Hepatocyte (in vitro differentiated cells): ENCODE measurements at regions not wholly inside any gene's neighbourhood (a gene's known extent, or its start where the extent isn't known, plus 50 kb on each side); places are given as distances from the start of the nearest gene placed in this dataset.
A peak's percentile ranks its signal among the peaks of the same experiment; 100 is the strongest.

Source experiments
- DNase-seq: peaks from one replicate; pipeline ENCODE4 v3.0.0-alpha.2; 2016; ENCODE audit warnings: low spot score
- H2AFZ ChIP-seq: fragments of 200-600 bp; sonication (generic); 2 replicates; pipeline ENCODE4 v1.6.0; 2016; ENCODE audit warnings: antibody characterized with exemption, mild to moderate bottlenecking
- H3K27ac ChIP-seq: fragments of 200-600 bp; sonication (generic); 2 replicates; pipeline ENCODE4 v1.5.1; 2016; ENCODE audit warnings: mild to moderate bottlenecking
- H3K27me3 ChIP-seq: fragments of 200-600 bp; sonication (generic); 2 replicates; pipeline ENCODE4 v1.6.1; 2016
- H3K36me3 ChIP-seq: fragments of 200-600 bp; sonication (generic); replicated peaks from 2 replicates; pipeline ENCODE4 v1.5.1; 2016; ENCODE audit warnings: low read depth; ENCODE audit not compliant: insufficient read depth
- H3K4me1 ChIP-seq: fragments of 200-600 bp; sonication (generic); 2 replicates; pipeline ENCODE4 v1.5.1; 2016; ENCODE audit warnings: mild to moderate bottlenecking, moderate library complexity; ENCODE audit not compliant: insufficient read depth
- H3K4me2 ChIP-seq: fragments of 200-600 bp; sonication (generic); 2 replicates; pipeline ENCODE4 v1.6.0; 2016
- H3K4me3 ChIP-seq: fragments of 200-600 bp; sonication (generic); 2 replicates; pipeline ENCODE4 v1.5.1; 2016; ENCODE audit warnings: mild to moderate bottlenecking
- H3K79me2 ChIP-seq: fragments of 200-600 bp; sonication (generic); 2 replicates; pipeline ENCODE4 v1.6.0; 2017; ENCODE audit warnings: mild to moderate bottlenecking
- H3K9me2 ChIP-seq: fragments of 200-600 bp; sonication (generic); replicated peaks from 2 replicates; pipeline ENCODE4 v1.6.0; 2017; ENCODE audit warnings: mild to moderate bottlenecking; ENCODE audit not compliant: insufficient read depth
- H3K9me3 ChIP-seq: fragments of 200-600 bp; sonication (generic); 2 replicates; pipeline ENCODE4 v1.5.1; 2016; ENCODE audit warnings: low read depth, mild to moderate bottlenecking
- H4K20me1 ChIP-seq: fragments of 200-600 bp; sonication (generic); 2 replicates; pipeline ENCODE4 v1.6.0; 2016; ENCODE audit warnings: mild to moderate bottlenecking; ENCODE audit not compliant: insufficient read depth, poor library complexity, severe bottlenecking
- EZH2 ChIP-seq: fragments of 200-600 bp; sonication (generic); IDR thresholded peaks from 2 replicates; pipeline ENCODE4 v1.6.1; 2016; ENCODE audit warnings: antibody characterized with exemption, mild to moderate bottlenecking, borderline replicate concordance
- EZH2phosphoT487 ChIP-seq: fragments of 200-600 bp; sonication (generic); IDR thresholded peaks from one replicate; pipeline ENCODE4 v1.6.1; 2018; ENCODE audit warnings: antibody characterized with exemption, mild to moderate bottlenecking, low read depth, moderate library complexity; ENCODE audit not compliant: unreplicated experiment, severe bottlenecking
- WGBS: methylation state at CpG from one replicate; pipeline ENCODE4 v1.1.6; 2016; ENCODE audit warnings: low lambda C conversion rate; ENCODE audit errors: missing lambda C conversion rate; 5-methylcytosine and 5-hydroxymethylcytosine counted together
- TF ChIP-seq, protein P1 (sequence below): fragments of 200-600 bp; sonication (generic); IDR thresholded peaks from 2 replicates; pipeline ENCODE4 v1.5.1; 2016; ENCODE audit warnings: antibody characterized with exemption, mild to moderate bottlenecking; ENCODE audit not compliant: poor library complexity

DNA sequence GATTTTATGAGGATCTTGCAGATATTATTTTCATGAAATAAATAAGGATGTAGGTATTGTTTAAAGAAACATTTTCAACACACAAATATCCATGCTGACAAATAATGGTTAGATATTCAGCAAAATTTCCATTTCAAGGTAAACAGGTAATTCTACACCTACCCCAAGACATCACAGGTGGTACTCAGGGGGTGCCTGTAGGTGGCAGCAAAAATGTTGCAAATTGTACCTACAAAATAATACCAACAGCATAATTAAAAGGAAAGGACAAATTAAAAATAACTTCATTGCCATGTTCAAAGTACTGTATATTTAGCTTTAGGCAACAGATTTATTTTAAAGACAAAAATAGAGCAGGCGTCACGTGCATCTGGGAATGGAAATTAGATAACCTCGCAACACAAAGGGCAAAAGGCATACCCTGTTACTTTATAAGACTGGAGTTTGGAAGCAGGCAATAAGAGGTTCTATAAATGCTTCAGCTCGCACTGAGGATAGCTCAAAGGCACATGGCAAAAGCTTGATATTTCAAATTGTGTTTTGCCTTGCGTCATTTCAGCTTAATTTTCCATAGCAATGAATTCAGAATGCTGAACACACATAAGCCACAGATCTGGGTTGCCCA lies 630.5 kb downstream of the TDRD15 start:
- Histone ChIP-seq H3K9me3 (no peaks in the 10 kb centered on the region), H3K79me2 (no peaks in the 10 kb centered on the region), H3K4me1 (no peaks in the 10 kb centered on the region), H3K4me3 (no peak overlapping the region), H3K27ac (no peak overlapping the region), H2AFZ (no peak overlapping the region), H3K4me2 (no peak overlapping the region), H3K9me2 (no peaks in the 10 kb centered on the region), H3K36me3 (no peaks in the 10 kb centered on the region), H4K20me1 (no peaks in the 10 kb centered on the region), H3K27me3 (no peaks in the 10 kb centered on the region)
- DNase-seq: no peak
- 73% methylated on average over 5 of the region's 5 CpGs for WGBS
- TF ChIP-seq EZH2phosphoT487: no peak
- TF ChIP-seq, protein P1, sequence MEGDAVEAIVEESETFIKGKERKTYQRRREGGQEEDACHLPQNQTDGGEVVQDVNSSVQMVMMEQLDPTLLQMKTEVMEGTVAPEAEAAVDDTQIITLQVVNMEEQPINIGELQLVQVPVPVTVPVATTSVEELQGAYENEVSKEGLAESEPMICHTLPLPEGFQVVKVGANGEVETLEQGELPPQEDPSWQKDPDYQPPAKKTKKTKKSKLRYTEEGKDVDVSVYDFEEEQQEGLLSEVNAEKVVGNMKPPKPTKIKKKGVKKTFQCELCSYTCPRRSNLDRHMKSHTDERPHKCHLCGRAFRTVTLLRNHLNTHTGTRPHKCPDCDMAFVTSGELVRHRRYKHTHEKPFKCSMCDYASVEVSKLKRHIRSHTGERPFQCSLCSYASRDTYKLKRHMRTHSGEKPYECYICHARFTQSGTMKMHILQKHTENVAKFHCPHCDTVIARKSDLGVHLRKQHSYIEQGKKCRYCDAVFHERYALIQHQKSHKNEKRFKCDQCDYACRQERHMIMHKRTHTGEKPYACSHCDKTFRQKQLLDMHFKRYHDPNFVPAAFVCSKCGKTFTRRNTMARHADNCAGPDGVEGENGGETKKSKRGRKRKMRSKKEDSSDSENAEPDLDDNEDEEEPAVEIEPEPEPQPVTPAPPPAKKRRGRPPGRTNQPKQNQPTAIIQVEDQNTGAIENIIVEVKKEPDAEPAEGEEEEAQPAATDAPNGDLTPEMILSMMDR: peak; percentile 35
- no peak for TF ChIP-seq EZH2

DNA sequence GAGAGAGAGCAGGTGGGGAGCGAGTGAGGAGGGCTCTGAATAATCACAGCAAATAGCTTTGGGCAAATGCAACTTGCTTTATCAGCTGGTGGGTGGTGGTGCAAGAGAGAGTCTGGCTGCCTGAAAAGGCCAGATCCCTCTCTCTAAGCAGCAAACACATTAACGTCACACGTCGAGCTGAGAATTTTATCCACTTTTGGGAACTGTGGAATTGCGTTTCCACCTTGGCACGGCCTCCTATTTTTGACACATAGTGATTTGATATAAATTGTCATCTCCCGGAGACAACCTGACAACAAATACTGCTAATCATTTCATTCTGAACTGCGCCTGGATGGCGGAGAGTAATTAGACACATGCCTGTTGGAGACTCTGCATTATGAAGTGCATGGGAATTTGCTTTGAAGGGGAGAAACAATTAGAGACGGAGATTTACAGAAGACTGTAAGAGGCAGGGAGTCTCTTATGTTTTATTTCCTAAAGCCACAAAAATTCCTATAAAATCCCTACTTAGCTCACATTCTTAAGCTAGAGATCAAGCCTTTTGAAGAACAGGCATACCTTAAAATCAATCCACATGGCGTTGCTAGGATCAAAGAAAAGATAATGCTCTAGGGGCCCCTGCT lies 634.1 kb downstream of the TDRD15 start:
- H3K4me2 ChIP-seq: peak overlapping the region; percentile 47
- peak; percentile 15 for DNase-seq
- no peaks in the 10 kb centered on the region for H3K79me2 ChIP-seq
- H3K9me3 ChIP-seq: no peaks in the 10 kb centered on the region
- no peaks in the 10 kb centered on the region for H4K20me1 ChIP-seq
- H3K9me2 ChIP-seq: no peaks in the 10 kb centered on the region
- 21% methylated on average over 11 of the region's 11 CpGs for WGBS
- TF ChIP-seq EZH2phosphoT487: no peak
- no peak for TF ChIP-seq EZH2
- TF ChIP-seq, protein P1: no peak
- no peak overlapping the region for H3K27ac ChIP-seq
- no peaks in the 10 kb centered on the region for H3K4me1 ChIP-seq
- no peak overlapping the region for H3K4me3 ChIP-seq
- H3K27me3 ChIP-seq: no peaks in the 10 kb centered on the region
- no peak overlapping the region for H2AFZ ChIP-seq
- no peaks in the 10 kb centered on the region for H3K36me3 ChIP-seq

DNA sequence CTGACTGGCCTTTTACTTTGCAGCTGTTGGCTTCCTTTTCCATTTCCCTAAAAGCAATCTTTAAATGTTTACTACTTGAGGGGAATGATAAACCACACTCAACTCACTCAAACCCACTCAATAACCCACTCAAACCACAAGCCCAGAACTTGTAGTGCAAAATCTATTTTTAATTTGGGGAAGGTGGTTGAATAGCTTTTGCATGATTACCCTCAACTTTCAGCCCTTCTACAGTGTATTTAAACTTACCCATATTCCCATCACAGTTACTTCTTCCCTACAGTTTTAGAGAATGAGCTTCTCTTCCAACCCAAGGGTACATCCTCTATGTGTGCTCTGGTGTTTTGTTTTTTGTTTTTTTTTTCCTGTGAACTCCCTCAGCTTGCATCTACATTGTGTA lies 636.1 kb downstream of the TDRD15 start:
- no peaks in the 10 kb centered on the region for H3K4me1 ChIP-seq
- no peaks in the 10 kb centered on the region for H3K79me2 ChIP-seq
- H3K27ac ChIP-seq: no peak overlapping the region
- no peaks in the 10 kb centered on the region for H3K9me2 ChIP-seq
- H4K20me1 ChIP-seq: no peaks in the 10 kb centered on the region
- H3K36me3 ChIP-seq: no peaks in the 10 kb centered on the region
- H3K27me3 ChIP-seq: no peaks in the 10 kb centered on the region
- no peak overlapping the region for H2AFZ ChIP-seq
- no peaks in the 10 kb centered on the region for H3K9me3 ChIP-seq
- TF ChIP-seq, protein P1: no peak
- no peak for TF ChIP-seq EZH2phosphoT487
- TF ChIP-seq EZH2: no peak
- no peak overlapping the region for H3K4me3 ChIP-seq
- DNase-seq: no peak
- H3K4me2 ChIP-seq: no peak overlapping the region
